ENCODE measurements at regions not wholly inside any gene's neighbourhood (a gene's known extent, or its start where the extent isn't known, plus 50 kb on each side); places are given as distances from the start of the nearest gene placed in this dataset.
A peak's percentile ranks its signal among the peaks of the same experiment; 100 is the strongest.

- Mint-ChIP-seq H3K4me1 (no peaks in the 10 kb centered on the region), H3K27me3 (no peaks in the 10 kb centered on the region), H3K9me3 (no peaks in the 10 kb centered on the region), H3K36me3 (ENCODE audit: low read depth) (no peaks in the 10 kb centered on the region), H3K4me3 (no peak overlapping the region), H3K27ac (no peak overlapping the region)
- no peak for ATAC-seq (replicated peaks)
Measured at GRCh38 chr18:7429831-7430230, 137.3 kb upstream of the PTPRM start.

- Mint-ChIP-seq H3K27ac (no peak overlapping the region), H3K36me3 (ENCODE audit: low read depth) (no peaks in the 10 kb centered on the region), H3K4me3 (no peak overlapping the region), H3K4me1 (no peaks in the 10 kb centered on the region), H3K9me3 (no peaks in the 10 kb centered on the region), H3K27me3 (no peaks in the 10 kb centered on the region)
- ATAC-seq (replicated peaks), result no peak
Measured at GRCh38 chr18:7436166-7436565, 130.9 kb upstream of the PTPRM start.

GRCh38 chr18:7437870-7438269 lies 129.2 kb upstream of the PTPRM start:
- Mint-ChIP-seq H3K36me3 (ENCODE audit: low read depth) (no peaks in the 10 kb centered on the region), H3K27me3 (no peaks in the 10 kb centered on the region), H3K27ac (no peak overlapping the region), H3K9me3 (no peaks in the 10 kb centered on the region), H3K4me1 (no peaks in the 10 kb centered on the region), H3K4me3 (no peak overlapping the region)
- ATAC-seq (replicated peaks), result no peak

- Mint-ChIP-seq H3K36me3 (ENCODE audit: low read depth) (no peaks in the 10 kb centered on the region), H3K4me3 (no peak overlapping the region), H3K4me1 (no peaks in the 10 kb centered on the region), H3K27me3 (no peaks in the 10 kb centered on the region), H3K9me3 (no peaks in the 10 kb centered on the region), H3K27ac (no peak overlapping the region)
- ATAC-seq (replicated peaks), result no peak
Measured at GRCh38 chr18:7438646-7439045, 128.5 kb upstream of the PTPRM start.

GRCh38 chr18:7447318-7448028 lies 119.6 kb upstream of the PTPRM start:
- no peaks in the 10 kb centered on the region for H3K36me3 Mint-ChIP-seq (ENCODE audit: low read depth)
- H3K4me3 Mint-ChIP-seq, result no peak overlapping the region
- H3K4me1 Mint-ChIP-seq, result no peaks in the 10 kb centered on the region
- H3K27me3 Mint-ChIP-seq, result no peaks in the 10 kb centered on the region
- peaks cover 4% of the 10 kb centered on the region for H3K9me3 Mint-ChIP-seq
- no peak overlapping the region for H3K27ac Mint-ChIP-seq
- ATAC-seq (replicated peaks), result no peak

GRCh38 chr18:7452331-7452730 lies 114.8 kb upstream of the PTPRM start:
- no peaks in the 10 kb centered on the region for H3K27me3 Mint-ChIP-seq
- H3K9me3 Mint-ChIP-seq, result peaks cover 4% of the 10 kb centered on the region

GRCh38 chr18:7454429-7454828 lies 112.7 kb upstream of the PTPRM start:
- Mint-ChIP-seq H3K9me3 (no peaks in the 10 kb centered on the region), H3K4me3 (no peak overlapping the region), H3K27ac (no peak overlapping the region), H3K36me3 (ENCODE audit: low read depth) (no peaks in the 10 kb centered on the region), H3K4me1 (no peaks in the 10 kb centered on the region), H3K27me3 (no peaks in the 10 kb centered on the region)
- ATAC-seq (replicated peaks), result no peak

More at GRCh38 chr18:7452331-7452730, 114.8 kb upstream of the PTPRM start:
- Mint-ChIP-seq H3K4me3 (no peak overlapping the region), H3K36me3 (ENCODE audit: low read depth) (no peaks in the 10 kb centered on the region), H3K4me1 (no peaks in the 10 kb centered on the region), H3K27ac (no peak overlapping the region)
- ATAC-seq (replicated peaks), result peak; percentile 46

- no peaks in the 10 kb centered on the region for H3K4me1 Mint-ChIP-seq
- H3K4me3 Mint-ChIP-seq, result no peak overlapping the region
- no peak for ATAC-seq (replicated peaks)
- no peak overlapping the region for H3K27ac Mint-ChIP-seq
- no peaks in the 10 kb centered on the region for H3K27me3 Mint-ChIP-seq
- H3K9me3 Mint-ChIP-seq, result no peaks in the 10 kb centered on the region
- no peaks in the 10 kb centered on the region for H3K36me3 Mint-ChIP-seq (ENCODE audit: low read depth)
Measured at GRCh38 chr18:7456376-7456775, 110.7 kb upstream of the PTPRM start.

GRCh38 chr18:7457262-7457661 lies 109.9 kb upstream of the PTPRM start:
- no peak for ATAC-seq (replicated peaks)
- Mint-ChIP-seq H3K27me3 (no peaks in the 10 kb centered on the region), H3K9me3 (no peaks in the 10 kb centered on the region), H3K4me3 (no peak overlapping the region), H3K4me1 (no peaks in the 10 kb centered on the region), H3K36me3 (ENCODE audit: low read depth) (no peaks in the 10 kb centered on the region), H3K27ac (no peak overlapping the region)

GRCh38 chr18:7458884-7459283 lies 108.2 kb upstream of the PTPRM start:
- no peak for ATAC-seq (replicated peaks)
- H3K4me1 Mint-ChIP-seq, result no peaks in the 10 kb centered on the region
- no peaks in the 10 kb centered on the region for H3K9me3 Mint-ChIP-seq
- no peak overlapping the region for H3K27ac Mint-ChIP-seq
- H3K4me3 Mint-ChIP-seq, result no peak overlapping the region
- no peaks in the 10 kb centered on the region for H3K36me3 Mint-ChIP-seq (ENCODE audit: low read depth)
- H3K27me3 Mint-ChIP-seq, result no peaks in the 10 kb centered on the region

- Mint-ChIP-seq H3K4me3 (no peak overlapping the region), H3K4me1 (no peaks in the 10 kb centered on the region), H3K27ac (no peak overlapping the region), H3K36me3 (ENCODE audit: low read depth) (no peaks in the 10 kb centered on the region), H3K9me3 (no peaks in the 10 kb centered on the region), H3K27me3 (no peaks in the 10 kb centered on the region)
- no peak for ATAC-seq (replicated peaks)
Measured at GRCh38 chr18:7459851-7460770, 107.0 kb upstream of the PTPRM start.

GRCh38 chr18:7464245-7464966 lies 102.7 kb upstream of the PTPRM start:
- no peak for ATAC-seq (replicated peaks)
- H3K27ac Mint-ChIP-seq, result no peak overlapping the region
- no peak overlapping the region for H3K4me3 Mint-ChIP-seq
- no peaks in the 10 kb centered on the region for H3K27me3 Mint-ChIP-seq
- no peaks in the 10 kb centered on the region for H3K4me1 Mint-ChIP-seq
- H3K36me3 Mint-ChIP-seq (ENCODE audit: low read depth), result no peaks in the 10 kb centered on the region
- no peaks in the 10 kb centered on the region for H3K9me3 Mint-ChIP-seq

GRCh38 chr18:7466190-7466589 lies 100.9 kb upstream of the PTPRM start:
- H3K4me1 Mint-ChIP-seq, result no peaks in the 10 kb centered on the region
- no peaks in the 10 kb centered on the region for H3K27me3 Mint-ChIP-seq
- H3K36me3 Mint-ChIP-seq (ENCODE audit: low read depth), result no peaks in the 10 kb centered on the region
- H3K4me3 Mint-ChIP-seq, result no peak overlapping the region
- no peaks in the 10 kb centered on the region for H3K9me3 Mint-ChIP-seq
- ATAC-seq (replicated peaks), result no peak
- no peak overlapping the region for H3K27ac Mint-ChIP-seq

GRCh38 chr18:7467708-7468466 lies 99.2 kb upstream of the PTPRM start:
- no peaks in the 10 kb centered on the region for H3K9me3 Mint-ChIP-seq
- no peak for ATAC-seq (replicated peaks)

More at GRCh38 chr18:7467708-7468466, 99.2 kb upstream of the PTPRM start:
- Mint-ChIP-seq H3K4me3 (no peak overlapping the region), H3K27me3 (no peaks in the 10 kb centered on the region), H3K4me1 (no peaks in the 10 kb centered on the region), H3K27ac (no peak overlapping the region), H3K36me3 (ENCODE audit: low read depth) (no peaks in the 10 kb centered on the region)
